DND-41 (cell line): ENCODE measurements at regions not wholly inside any gene's neighbourhood (a gene's known extent, or its start where the extent isn't known, plus 50 kb on each side); places are given as distances from the start of the nearest gene placed in this dataset.
A peak's percentile ranks its signal among the peaks of the same experiment; 100 is the strongest.

ENCODE experiments used
- ATAC-seq: fragments of 200-7000 bp; cut with Tn5 transposase; 3 replicates; pipeline ENCODE4 v1.9.1; 2021; ENCODE audit warnings: low read depth; ENCODE audit not compliant: insufficient read depth
- DNase-seq: peaks from one replicate; pipeline ENCODE4 v3.0.0-alpha.2; 2020
- H2AFZ ChIP-seq: 2 replicates; pipeline ENCODE4 v1.6.0; 2012; ENCODE audit warnings: low read depth, low read length
- H3K27ac ChIP-seq: 2 replicates; pipeline ENCODE4 v1.5.1; 2012; ENCODE audit warnings: low read length, inconsistent platforms
- H3K27me3 ChIP-seq: fragments of 200-600 bp; sonication (generic); 2 replicates; pipeline ENCODE4 v1.6.0; 2012; ENCODE audit warnings: low read length, mild to moderate bottlenecking, inconsistent platforms; ENCODE audit not compliant: insufficient read depth, poor library complexity
- H3K36me3 ChIP-seq: 2 replicates; pipeline ENCODE4 v1.5.1; 2012; ENCODE audit warnings: low read length, inconsistent platforms; ENCODE audit not compliant: insufficient read depth
- H3K4me1 ChIP-seq: 2 replicates; pipeline ENCODE4 v1.5.1; 2012; ENCODE audit warnings: mild to moderate bottlenecking, low read length; ENCODE audit not compliant: insufficient read depth
- H3K4me2 ChIP-seq: 2 replicates; pipeline ENCODE4 v1.6.0; 2012; ENCODE audit warnings: mild to moderate bottlenecking, moderate library complexity, low read length, inconsistent platforms; ENCODE audit not compliant: insufficient read depth
- H3K4me3 ChIP-seq, 2 experiments: fragments of 200-600 bp in 1 of 2; shearing (Covaris generic) in 1 of 2; 2 replicates each; pipeline ENCODE4 v1.5.1; 2012 to 2016; ENCODE audit warnings: inconsistent platforms in 2 of 2, low read length in 2 of 2, mild to moderate bottlenecking in 2 of 2, low read depth in 1 of 2, moderate library complexity in 1 of 2
- H3K79me2 ChIP-seq: 2 replicates; pipeline ENCODE4 v1.6.0; 2012; ENCODE audit warnings: low read length, inconsistent platforms; ENCODE audit not compliant: insufficient read depth
- H3K9ac ChIP-seq: 2 replicates; pipeline ENCODE4 v1.6.0; 2012; ENCODE audit warnings: low read depth, mild to moderate bottlenecking, inconsistent platforms, low read length, moderate library complexity
- H3K9me3 ChIP-seq: 2 replicates; pipeline ENCODE4 v1.5.1; 2012; ENCODE audit warnings: low read length, moderate library complexity, mild to moderate bottlenecking, inconsistent platforms; ENCODE audit not compliant: insufficient read depth, severe bottlenecking
- H4K20me1 ChIP-seq: 2 replicates; pipeline ENCODE4 v1.6.0; 2012; ENCODE audit warnings: low read length; ENCODE audit not compliant: insufficient read depth
- EZH2 ChIP-seq: IDR thresholded peaks from 3 replicates; pipeline ENCODE4 v1.6.1; 2012; ENCODE audit warnings: borderline replicate concordance, low read depth, mild to moderate bottlenecking, moderate library complexity, low read length, inconsistent platforms; ENCODE audit not compliant: severe bottlenecking
- TF ChIP-seq, protein P1 (sequence below): IDR thresholded peaks from 2 replicates; pipeline ENCODE4 v1.5.1; 2012; ENCODE audit warnings: borderline replicate concordance, low read length, moderate library complexity, mild to moderate bottlenecking; ENCODE audit not compliant: poor library complexity, severe bottlenecking; ENCODE audit errors: extremely low read depth

DNA sequence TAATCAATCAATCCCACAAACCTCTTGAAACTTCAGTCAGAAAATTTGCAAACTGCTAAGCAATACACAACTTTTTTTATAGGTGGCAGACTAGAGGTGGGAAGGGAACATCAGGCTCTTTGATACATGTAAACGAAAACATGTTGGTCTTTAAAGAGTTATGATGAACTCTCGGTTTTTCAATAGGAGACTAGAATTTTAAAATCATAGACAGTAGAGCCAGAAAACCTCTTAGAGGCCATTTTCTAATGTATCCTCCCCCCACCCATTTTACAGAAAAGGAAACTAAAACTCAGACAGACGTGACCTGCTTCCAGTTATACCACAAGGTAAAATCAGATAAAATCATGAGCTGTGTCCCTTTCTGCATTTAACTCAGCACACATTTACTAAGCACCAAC lies 179.1 kb upstream of the LPP start:
- peak overlapping the region; percentile 81 for H3K27ac ChIP-seq
- peak overlapping the region; percentile 49 for H2AFZ ChIP-seq
- no peaks in the 10 kb centered on the region for H3K36me3 ChIP-seq
- H3K4me1 ChIP-seq, result peaks cover 53% of the 10 kb centered on the region
- H3K9me3 ChIP-seq, result no peaks in the 10 kb centered on the region
- DNase-seq (no peak), ATAC-seq (peak; percentile 65)
- peak overlapping the region; percentile 38 for H3K9ac ChIP-seq
- H3K4me3 ChIP-seq, result peak overlapping the region in 1 of 2 experiments; percentile 30; a peak in 2 of 4 replicates
- no peaks in the 10 kb centered on the region for H3K27me3 ChIP-seq
- TF ChIP-seq EZH2, result no peak
- TF ChIP-seq, protein P1, sequence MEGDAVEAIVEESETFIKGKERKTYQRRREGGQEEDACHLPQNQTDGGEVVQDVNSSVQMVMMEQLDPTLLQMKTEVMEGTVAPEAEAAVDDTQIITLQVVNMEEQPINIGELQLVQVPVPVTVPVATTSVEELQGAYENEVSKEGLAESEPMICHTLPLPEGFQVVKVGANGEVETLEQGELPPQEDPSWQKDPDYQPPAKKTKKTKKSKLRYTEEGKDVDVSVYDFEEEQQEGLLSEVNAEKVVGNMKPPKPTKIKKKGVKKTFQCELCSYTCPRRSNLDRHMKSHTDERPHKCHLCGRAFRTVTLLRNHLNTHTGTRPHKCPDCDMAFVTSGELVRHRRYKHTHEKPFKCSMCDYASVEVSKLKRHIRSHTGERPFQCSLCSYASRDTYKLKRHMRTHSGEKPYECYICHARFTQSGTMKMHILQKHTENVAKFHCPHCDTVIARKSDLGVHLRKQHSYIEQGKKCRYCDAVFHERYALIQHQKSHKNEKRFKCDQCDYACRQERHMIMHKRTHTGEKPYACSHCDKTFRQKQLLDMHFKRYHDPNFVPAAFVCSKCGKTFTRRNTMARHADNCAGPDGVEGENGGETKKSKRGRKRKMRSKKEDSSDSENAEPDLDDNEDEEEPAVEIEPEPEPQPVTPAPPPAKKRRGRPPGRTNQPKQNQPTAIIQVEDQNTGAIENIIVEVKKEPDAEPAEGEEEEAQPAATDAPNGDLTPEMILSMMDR, result peak; percentile 62
- H3K79me2 ChIP-seq, result no peaks in the 10 kb centered on the region
- peak overlapping the region; percentile 54 for H3K4me2 ChIP-seq
- H4K20me1 ChIP-seq, result no peaks in the 10 kb centered on the region

DNA sequence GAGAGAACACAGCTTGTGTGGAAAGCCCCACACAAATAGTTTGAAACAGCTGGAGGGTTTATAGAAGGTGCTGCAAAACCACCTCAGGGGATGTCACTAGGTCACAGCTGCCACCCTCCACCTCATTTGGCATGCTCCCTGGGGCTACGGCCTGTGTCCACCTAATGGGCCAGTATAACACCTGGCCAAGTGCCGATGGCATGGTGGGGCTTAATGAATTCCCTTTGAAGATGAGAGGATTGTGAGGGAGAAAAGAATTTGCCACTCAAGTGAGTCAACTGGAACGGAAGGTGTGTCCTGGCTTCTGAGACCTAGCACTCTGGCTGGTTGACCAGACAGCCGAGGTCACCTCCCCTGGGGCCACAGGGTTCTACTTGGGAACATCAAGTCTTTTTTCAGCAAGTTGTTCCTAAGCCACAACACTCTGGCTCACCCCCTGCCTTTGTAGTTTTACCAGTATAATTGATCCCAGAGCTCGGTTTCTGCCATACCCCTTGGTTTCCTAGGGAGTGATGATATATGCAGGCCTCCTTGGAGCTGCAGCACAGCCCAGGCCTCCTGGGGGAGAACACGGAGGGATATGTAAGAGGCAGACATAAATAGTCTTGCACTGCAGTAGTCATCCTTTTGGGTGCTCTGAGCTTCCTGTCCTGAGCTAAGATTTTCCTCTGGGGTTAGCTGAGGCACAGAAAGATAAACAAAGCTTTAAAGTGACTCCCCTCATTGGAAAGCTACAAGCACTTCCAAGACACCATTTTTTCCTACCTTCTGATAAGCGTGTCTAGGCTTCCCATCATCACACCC lies 178.2 kb upstream of the LPP start:
- peak overlapping the region; percentile 49 for H2AFZ ChIP-seq
- no peak for ATAC-seq
- H3K27ac ChIP-seq, result peak overlapping the region; percentile 81
- peak overlapping the region; percentile 38 for H3K9ac ChIP-seq
- no peaks in the 10 kb centered on the region for H4K20me1 ChIP-seq
- peak overlapping the region in 1 of 2 experiments; percentile 30; a peak in 2 of 4 replicates for H3K4me3 ChIP-seq
- no peaks in the 10 kb centered on the region for H3K9me3 ChIP-seq
- H3K27me3 ChIP-seq, result no peaks in the 10 kb centered on the region
- no peak for DNase-seq
- TF ChIP-seq, protein P1, result no peak
- TF ChIP-seq EZH2, result no peak
- peak overlapping the region; percentile 54 for H3K4me2 ChIP-seq
- peaks cover 62% of the 10 kb centered on the region for H3K4me1 ChIP-seq
- no peaks in the 10 kb centered on the region for H3K79me2 ChIP-seq
- H3K36me3 ChIP-seq, result no peaks in the 10 kb centered on the region

DNA sequence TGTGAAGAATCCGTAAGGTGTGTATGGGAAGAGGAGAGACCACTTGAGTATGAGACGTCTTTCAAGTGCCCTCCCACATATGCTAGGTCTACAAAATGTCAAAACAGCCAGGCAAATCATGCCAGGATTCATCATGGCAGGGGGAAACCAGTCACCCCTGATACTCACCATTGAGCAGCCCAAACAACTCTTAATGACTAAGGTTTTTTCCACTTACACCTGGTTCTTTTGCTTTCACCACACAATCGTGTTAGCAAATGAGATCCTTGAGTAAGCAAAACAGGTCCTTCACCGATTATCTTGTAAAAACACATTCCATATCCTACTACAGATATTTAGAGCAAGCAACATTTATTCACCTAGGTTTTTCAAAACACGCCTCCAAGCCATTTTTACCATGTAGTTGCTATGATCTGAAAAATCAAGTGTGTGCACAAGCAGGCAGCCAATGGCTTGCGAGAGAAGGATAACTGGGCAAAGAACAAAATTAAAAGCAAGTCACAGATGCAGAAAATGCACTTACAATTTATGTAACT lies 177.5 kb upstream of the LPP start:
- no peak for ATAC-seq
- Histone ChIP-seq H3K9me3 (no peaks in the 10 kb centered on the region), H2AFZ (no peak overlapping the region), H3K79me2 (no peaks in the 10 kb centered on the region), H3K4me3 (no peak overlapping the region), H3K27ac (peak overlapping the region; percentile 81), H4K20me1 (no peaks in the 10 kb centered on the region), H3K4me2 (no peak overlapping the region), H3K27me3 (no peaks in the 10 kb centered on the region), H3K4me1 (peaks cover 69% of the 10 kb centered on the region), H3K36me3 (no peaks in the 10 kb centered on the region), H3K9ac (no peak overlapping the region)
- TF ChIP-seq EZH2, result no peak
- TF ChIP-seq, protein P1, result no peak
- DNase-seq, result no peak
